Astrocyte of the spinal cord (primary cell): ENCODE measurements at regions not wholly inside any gene's neighbourhood (a gene's known extent, or its start where the extent isn't known, plus 50 kb on each side); places are given as distances from the start of the nearest gene placed in this dataset.
"Not testable (repeated sequence)": the region's sequence is repeated elsewhere in the genome, so short reads cannot be mapped to it uniquely, and the experiment has no call there.

Experiments used
- DNase-seq: peaks from one replicate; pipeline ENCODE4 v3.0.0; 2011; ENCODE audit warnings: low read depth, low spot score
- H3K4me3 ChIP-seq: 2 replicates; pipeline ENCODE4 v1.5.1; 2011; ENCODE audit warnings: low read depth, mild to moderate bottlenecking, low read length, moderate library complexity
- in situ Hi-C: cut with HindIII; loops from 2 replicates; pipeline ENCODE4 v1.10.0; 2017; ENCODE audit warnings: low sequenced_read_pairs
- TF ChIP-seq, protein P1 (sequence below): IDR thresholded peaks from 2 replicates; pipeline ENCODE4 v1.5.1; 2012; ENCODE audit warnings: low read depth, mild to moderate bottlenecking, low read length, inconsistent platforms

DNA sequence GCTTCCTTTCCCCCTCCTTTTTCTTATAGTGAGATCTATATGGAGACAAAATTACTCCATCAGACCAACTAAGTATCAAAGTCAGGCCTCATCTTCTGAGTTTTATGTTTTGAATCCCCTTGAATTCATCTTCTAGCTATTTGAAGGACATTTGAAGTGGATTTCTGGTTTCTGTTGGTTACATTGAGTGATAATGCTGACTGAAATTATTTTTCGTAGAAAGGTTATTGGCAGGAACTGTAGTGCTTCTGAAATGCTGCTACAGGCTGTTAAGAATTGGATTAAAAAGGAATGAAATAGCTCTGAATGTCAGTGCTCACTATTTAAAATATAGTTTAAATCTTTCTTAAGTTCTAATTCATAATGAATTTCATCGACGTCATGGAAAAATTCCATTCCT is 361.0 kb upstream of the TMEFF2 start:
- TF ChIP-seq, protein P1, sequence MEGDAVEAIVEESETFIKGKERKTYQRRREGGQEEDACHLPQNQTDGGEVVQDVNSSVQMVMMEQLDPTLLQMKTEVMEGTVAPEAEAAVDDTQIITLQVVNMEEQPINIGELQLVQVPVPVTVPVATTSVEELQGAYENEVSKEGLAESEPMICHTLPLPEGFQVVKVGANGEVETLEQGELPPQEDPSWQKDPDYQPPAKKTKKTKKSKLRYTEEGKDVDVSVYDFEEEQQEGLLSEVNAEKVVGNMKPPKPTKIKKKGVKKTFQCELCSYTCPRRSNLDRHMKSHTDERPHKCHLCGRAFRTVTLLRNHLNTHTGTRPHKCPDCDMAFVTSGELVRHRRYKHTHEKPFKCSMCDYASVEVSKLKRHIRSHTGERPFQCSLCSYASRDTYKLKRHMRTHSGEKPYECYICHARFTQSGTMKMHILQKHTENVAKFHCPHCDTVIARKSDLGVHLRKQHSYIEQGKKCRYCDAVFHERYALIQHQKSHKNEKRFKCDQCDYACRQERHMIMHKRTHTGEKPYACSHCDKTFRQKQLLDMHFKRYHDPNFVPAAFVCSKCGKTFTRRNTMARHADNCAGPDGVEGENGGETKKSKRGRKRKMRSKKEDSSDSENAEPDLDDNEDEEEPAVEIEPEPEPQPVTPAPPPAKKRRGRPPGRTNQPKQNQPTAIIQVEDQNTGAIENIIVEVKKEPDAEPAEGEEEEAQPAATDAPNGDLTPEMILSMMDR, result no peak
- in situ Hi-C loops, result no loop called here
- no peak overlapping the region for H3K4me3 ChIP-seq
- no peak for DNase-seq

DNA sequence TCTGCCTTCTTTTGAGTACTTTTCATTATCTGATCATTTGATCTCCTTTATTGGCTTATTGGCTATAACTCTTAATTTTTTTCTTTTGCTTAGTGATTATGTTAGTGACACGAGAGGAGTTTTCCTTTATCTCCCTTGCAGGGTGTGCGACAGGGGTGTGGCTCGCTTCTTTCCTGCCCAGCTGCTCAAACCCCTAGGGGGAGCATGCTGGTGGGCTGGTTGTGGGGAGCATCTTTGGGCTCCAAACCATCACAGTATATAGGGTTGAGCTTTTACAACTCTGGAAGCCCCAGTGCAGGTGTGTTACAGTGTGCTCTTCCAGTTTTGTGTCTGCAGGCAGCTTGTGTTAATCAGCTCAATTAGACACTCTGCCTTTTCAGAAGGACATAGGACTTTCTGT is 357.0 kb upstream of the TMEFF2 start:
- TF ChIP-seq, protein P1, result no peak
- H3K4me3 ChIP-seq, result no peak overlapping the region
- in situ Hi-C loops, result no loop called here

DNA sequence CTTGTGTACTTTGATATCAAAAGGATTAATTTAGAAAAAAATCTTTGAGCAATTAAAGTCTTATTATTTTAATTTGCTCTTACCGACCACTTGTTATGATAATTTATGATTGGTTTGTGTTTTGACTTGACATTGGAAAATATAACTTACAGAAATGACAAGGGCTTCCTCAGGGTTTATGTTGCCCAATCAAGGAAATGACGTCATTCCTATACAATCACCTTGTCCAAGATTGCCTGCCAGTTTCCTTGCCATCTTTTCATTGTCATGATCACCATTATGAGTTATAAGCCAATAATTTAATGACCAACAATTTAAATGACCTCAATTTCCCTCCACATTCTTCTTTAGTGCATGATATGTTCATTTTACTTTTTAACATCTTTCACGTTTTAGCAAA is 351.8 kb upstream of the TMEFF2 start:
- in situ Hi-C loops, result no loop called here
- TF ChIP-seq, protein P1, result no peak
- H3K4me3 ChIP-seq, result no peak overlapping the region
- DNase-seq, result no peak

More for the DNA sequence above, 357.0 kb upstream of the TMEFF2 start:
- DNase-seq, result no peak

DNA sequence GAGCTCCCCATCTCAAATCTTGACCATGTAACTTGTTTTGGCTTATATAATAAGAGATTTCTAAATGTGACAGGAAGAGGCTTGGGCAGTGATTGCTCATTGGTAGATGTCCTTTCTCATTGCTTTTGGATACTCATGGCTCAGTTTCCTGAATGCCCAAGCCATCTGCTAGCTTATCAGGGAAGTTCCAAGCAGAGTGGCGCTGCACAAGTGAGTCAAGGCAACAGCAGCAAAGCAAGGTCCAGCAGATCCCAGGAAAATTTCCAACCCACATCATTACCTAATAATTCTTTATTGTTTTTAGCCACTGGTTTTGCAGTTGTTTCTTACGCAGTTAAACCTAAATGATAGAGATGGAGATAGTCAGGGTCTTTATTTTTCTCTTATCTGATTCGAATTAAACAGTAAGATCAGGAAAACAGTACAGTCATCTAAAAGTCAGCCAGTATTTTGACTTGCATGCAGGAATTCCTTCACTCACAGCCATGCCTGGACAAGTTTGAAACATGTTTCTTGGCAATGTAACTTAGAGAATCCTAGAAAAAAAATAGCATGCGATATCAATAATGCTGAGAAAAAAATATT is 349.7 kb upstream of the TMEFF2 start:
- DNase-seq, result peak; percentile 46
- TF ChIP-seq, protein P1, result no peak
- H3K4me3 ChIP-seq, result no peak overlapping the region
- in situ Hi-C loops, result no loop called here

DNA sequence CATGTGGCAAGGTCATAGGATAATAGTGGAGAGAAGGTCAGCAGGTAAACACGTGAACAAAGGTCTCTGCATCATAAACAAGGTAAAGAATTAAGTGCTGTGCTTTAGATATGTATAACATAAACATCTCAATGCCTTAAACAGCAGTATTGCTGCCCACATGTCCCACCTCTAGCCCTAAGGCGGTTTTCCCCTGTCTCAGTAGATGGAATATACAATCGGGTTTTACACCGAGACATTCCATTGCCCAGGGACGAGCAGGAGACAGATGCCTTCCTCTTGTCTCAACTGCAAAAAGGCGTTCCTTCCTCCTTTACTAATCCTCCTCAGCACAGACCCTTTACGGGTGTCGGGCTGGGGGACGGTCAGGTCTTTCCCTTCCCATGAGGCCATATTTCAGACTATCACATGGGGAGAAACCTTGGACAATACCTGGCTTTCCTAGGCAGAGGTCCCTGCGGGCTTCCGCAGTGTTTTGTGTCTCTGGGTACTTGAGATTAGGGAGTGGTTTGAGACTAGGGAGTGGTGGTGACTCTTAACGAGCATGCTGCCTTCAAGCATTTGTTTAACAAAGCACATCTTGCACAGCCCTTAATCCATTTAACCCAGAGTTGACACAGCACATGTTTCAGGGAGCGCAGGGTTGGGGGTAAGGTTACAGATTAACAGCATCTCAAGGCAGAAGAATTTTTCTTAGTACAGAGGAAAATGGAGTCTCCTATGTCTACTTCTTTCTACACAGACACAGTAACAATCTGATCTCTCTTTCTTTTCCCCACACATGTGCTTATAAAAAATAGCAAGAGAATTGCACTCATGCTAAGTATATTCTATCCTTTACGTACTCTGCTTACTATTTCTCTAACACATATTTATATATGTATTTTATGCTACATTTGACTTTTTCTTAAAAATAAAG is 347.7 kb upstream of the TMEFF2 start:
- H3K4me3 ChIP-seq, in situ Hi-C loops, DNase-seq: not testable (repeated sequence)

DNA sequence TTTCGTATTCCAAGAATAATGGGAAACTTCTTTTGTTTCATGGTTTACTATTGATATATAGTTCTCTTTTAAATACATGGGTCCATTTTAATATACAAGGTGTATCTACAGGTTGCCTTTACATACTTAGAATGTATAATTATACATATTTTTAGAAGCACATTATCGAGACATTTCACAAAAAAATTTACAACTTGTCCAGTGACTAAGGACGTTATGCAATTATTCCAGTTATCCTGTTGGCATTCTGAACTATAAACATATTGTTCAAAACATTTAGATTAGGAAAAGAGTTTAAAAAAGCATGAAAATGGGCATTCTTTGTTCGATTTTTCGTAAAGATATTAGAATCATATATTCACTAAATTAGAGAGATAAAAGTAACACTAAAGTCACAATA is 344.6 kb upstream of the TMEFF2 start:
- DNase-seq, result no peak
- TF ChIP-seq, protein P1, result no peak
- in situ Hi-C loops, result no loop called here
- H3K4me3 ChIP-seq, result no peak overlapping the region
